Calu3 (cell line): ENCODE measurements at regions not wholly inside any gene's neighbourhood (a gene's known extent, or its start where the extent isn't known, plus 50 kb on each side); places are given as distances from the start of the nearest gene placed in this dataset.

Experiments
- BruUV-seq: library from RNA; stranded (reverse); fragments of 400-500 nt; replicated peaks from 2 replicates; lab custom pipeline; 2021; lab: Mats Ljungman, UMichigan
- CTCF ChIA-PET: fragments of 300-600 bp; sonication (Branson Sonifier 250); formaldehyde crosslinking; loops from one replicate; lab custom pipeline; 2022; ENCODE audit warnings: antibody characterized with exemption; lab: Charles Lee
- DNase-seq: peaks from one replicate; pipeline ENCODE4 v3.0.0; 2022
- H3K27ac Mint-ChIP-seq: one replicate; pipeline ENCODE4 v1.8.0; 2022; ENCODE audit warnings: mixed read lengths; ENCODE audit not compliant: unreplicated experiment
- H3K27me3 Mint-ChIP-seq: one replicate; pipeline ENCODE4 v1.8.0; 2022; ENCODE audit warnings: mixed read lengths; ENCODE audit not compliant: unreplicated experiment
- H3K36me3 Mint-ChIP-seq: one replicate; pipeline ENCODE4 v1.8.0; 2022; ENCODE audit warnings: mild to moderate bottlenecking, moderate library complexity, mixed read lengths; ENCODE audit not compliant: insufficient read depth, unreplicated experiment
- H3K4me1 Mint-ChIP-seq: one replicate; pipeline ENCODE4 v1.8.0; 2022; ENCODE audit warnings: mild to moderate bottlenecking, low read depth, mixed read lengths; ENCODE audit not compliant: unreplicated experiment
- H3K4me3 Mint-ChIP-seq: one replicate; pipeline ENCODE4 v1.8.0; 2022; ENCODE audit warnings: mild to moderate bottlenecking, low read depth, moderate library complexity, mixed read lengths; ENCODE audit not compliant: unreplicated experiment
- H3K9me3 Mint-ChIP-seq: one replicate; pipeline ENCODE4 v1.8.0; 2022; ENCODE audit warnings: low read depth, mixed read lengths; ENCODE audit not compliant: unreplicated experiment
- CTCF ChIP-seq: fragments of 200-600 bp; IDR thresholded peaks from one replicate; pipeline ENCODE4 v1.8.0; 2022; ENCODE audit warnings: antibody characterized with exemption; ENCODE audit not compliant: unreplicated experiment
- intact Hi-C: fragments of 100-400 bp; cut with micrococcal nuclease; formaldehyde crosslinking; loops from one replicate; pipeline ENCODE4 v1.10.0; 2022; ENCODE audit not compliant: unreplicated experiment

DNA sequence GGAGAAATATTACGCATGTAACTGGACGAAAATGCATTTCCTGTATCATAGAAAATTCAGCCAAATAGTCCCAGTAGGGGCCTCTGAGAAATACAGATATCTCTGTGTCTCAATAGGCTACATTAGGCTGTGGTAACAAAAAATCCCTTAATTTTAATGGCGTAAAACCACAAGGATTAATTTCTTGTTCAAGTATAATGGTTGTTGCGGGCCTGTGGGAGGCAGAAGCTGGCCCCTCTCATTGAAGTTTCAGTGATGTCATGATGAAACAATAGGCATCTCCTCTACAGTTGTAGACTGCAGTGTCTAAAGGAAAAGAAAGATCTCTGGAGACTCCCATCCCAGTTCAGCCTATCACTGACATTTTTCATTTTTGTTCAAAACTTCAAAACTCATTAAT, 1625.6 kb upstream of the C9orf72 start:
- no peak overlapping the region for H3K4me3 Mint-ChIP-seq
- no peaks in the 10 kb centered on the region for H3K9me3 Mint-ChIP-seq
- DNase-seq, result no peak
- H3K27ac Mint-ChIP-seq, result no peak overlapping the region
- intact Hi-C loops, result no loop called here
- CTCF ChIA-PET, result no interaction called here
- no peak for TF ChIP-seq CTCF
- no TSS peak for BruUV-seq
- H3K27me3 Mint-ChIP-seq, result no peaks in the 10 kb centered on the region
- no peaks in the 10 kb centered on the region for H3K36me3 Mint-ChIP-seq
- no peaks in the 10 kb centered on the region for H3K4me1 Mint-ChIP-seq

DNA sequence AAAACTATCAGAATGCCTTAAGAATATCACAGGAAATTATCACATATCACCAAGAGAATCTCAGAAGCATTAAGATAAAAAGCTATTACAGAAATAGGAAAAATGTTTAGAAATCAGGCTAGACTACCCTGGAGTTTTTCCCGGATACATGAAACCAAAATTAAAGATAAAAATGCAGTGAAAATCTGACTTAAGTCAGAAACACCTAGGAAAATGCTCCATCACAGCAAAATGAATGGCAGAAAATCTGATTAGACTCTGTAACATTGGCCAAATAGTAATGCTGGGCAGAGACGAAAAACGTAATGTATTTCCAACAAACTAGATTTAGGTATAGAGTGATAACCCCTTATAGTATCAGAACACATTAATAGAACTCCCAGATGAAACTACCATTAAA, 1626.7 kb upstream of the C9orf72 start:
- Mint-ChIP-seq H3K9me3 (no peaks in the 10 kb centered on the region), H3K4me3 (no peak overlapping the region), H3K36me3 (no peaks in the 10 kb centered on the region), H3K27me3 (no peaks in the 10 kb centered on the region), H3K27ac (no peak overlapping the region), H3K4me1 (no peaks in the 10 kb centered on the region)
- CTCF ChIA-PET, result no interaction called here
- TF ChIP-seq CTCF, result no peak
- no TSS peak for BruUV-seq
- intact Hi-C loops, result no loop called here
- DNase-seq, result no peak

GRCh38 chr9:29200650-29201049, 1627.4 kb upstream of the C9orf72 start:
- H3K4me3 Mint-ChIP-seq, result no peak overlapping the region
- H3K27me3 Mint-ChIP-seq, result no peaks in the 10 kb centered on the region
- CTCF ChIA-PET, result no interaction called here
- no peaks in the 10 kb centered on the region for H3K9me3 Mint-ChIP-seq
- TF ChIP-seq CTCF, result no peak
- H3K36me3 Mint-ChIP-seq, result no peaks in the 10 kb centered on the region
- H3K4me1 Mint-ChIP-seq, result no peaks in the 10 kb centered on the region
- H3K27ac Mint-ChIP-seq, result no peak overlapping the region
- BruUV-seq, result no TSS peak
- intact Hi-C loops, result no loop called here
- DNase-seq, result no peak

DNA sequence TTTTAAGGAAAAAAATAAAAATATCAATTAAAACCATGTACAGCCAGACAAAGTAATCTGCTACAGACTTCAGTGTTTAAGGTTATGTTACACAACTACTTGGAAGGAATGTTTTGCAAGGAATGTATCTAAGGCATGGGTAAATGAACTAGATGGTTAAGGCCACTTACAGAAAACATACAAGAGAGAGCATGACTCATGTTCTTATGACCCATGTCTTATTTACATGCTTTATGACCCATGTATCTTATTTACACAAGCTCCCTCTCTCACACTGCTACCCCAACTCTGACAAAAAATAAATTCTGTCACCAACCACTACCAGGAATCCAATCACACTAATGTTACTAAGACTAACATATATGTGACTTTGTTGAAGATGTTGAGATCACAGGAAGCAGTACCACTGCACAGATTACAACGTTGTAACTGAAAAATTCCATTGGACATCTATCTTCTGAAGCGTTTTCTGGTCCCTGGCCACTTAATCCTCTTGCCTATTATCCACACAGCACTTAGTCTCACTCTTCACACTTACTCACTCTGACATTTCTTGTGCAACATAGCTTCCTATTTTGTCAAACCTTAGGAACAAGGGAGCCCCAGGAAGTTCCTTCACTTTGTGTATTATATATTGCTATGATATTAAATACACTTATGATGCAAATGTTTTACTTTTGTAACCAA, 1630.1 kb upstream of the C9orf72 start:
- Mint-ChIP-seq H3K4me1 (no peaks in the 10 kb centered on the region), H3K36me3 (no peaks in the 10 kb centered on the region), H3K4me3 (no peak overlapping the region), H3K9me3 (no peaks in the 10 kb centered on the region), H3K27ac (no peak overlapping the region), H3K27me3 (no peaks in the 10 kb centered on the region)
- DNase-seq, result no peak
- BruUV-seq, result no TSS peak
- CTCF ChIA-PET, result no interaction called here
- intact Hi-C loops, result no loop called here
- TF ChIP-seq CTCF, result no peak
